ENCODE measurements at regions not wholly inside any gene's neighbourhood (a gene's known extent, or its start where the extent isn't known, plus 50 kb on each side); places are given as distances from the start of the nearest gene placed in this dataset.

- no peak for DNase-seq (ENCODE audit: low read depth)
These were observed 59.3 kb upstream of the UBE2E1 start for GRCh38 chr3:23746441-23746840.

- DNase-seq (ENCODE audit: low read depth) = no peak
These were observed 57.9 kb upstream of the UBE2E1 start for GRCh38 chr3:23747841-23748240.

- DNase-seq (ENCODE audit: low read depth) = no peak
These were observed 57.2 kb upstream of the UBE2E1 start for GRCh38 chr3:23748398-23749110.

GRCh38 chr3:23749609-23750008, 56.1 kb upstream of the UBE2E1 start:
- DNase-seq (ENCODE audit: low read depth) = no peak

- DNase-seq (ENCODE audit: low read depth) = no peak
These were observed 55.1 kb upstream of the UBE2E1 start for GRCh38 chr3:23750573-23751210.

GRCh38 chr3:23751212-23751723, 54.5 kb upstream of the UBE2E1 start:
- no peak for DNase-seq (ENCODE audit: low read depth)

GRCh38 chr3:23752126-23752525, 53.6 kb upstream of the UBE2E1 start:
- no peak for DNase-seq (ENCODE audit: low read depth)

GRCh38 chr3:23754215-23754614, 51.5 kb upstream of the UBE2E1 start:
- no peak for DNase-seq (ENCODE audit: low read depth)

All from activated T-cell treated with anti-CD3 and anti-CD28 coated beads for 48 hours (primary cell).